ENCODE measurements at regions not wholly inside any gene's neighbourhood (a gene's known extent, or its start where the extent isn't known, plus 50 kb on each side); places are given as distances from the start of the nearest gene placed in this dataset.
"Not testable (repeated sequence)": the region's sequence is repeated elsewhere in the genome, so short reads cannot be mapped to it uniquely, and the experiment has no call there.

- H3K4me3 Mint-ChIP-seq, result no peak overlapping the region
- H3K9me3 Mint-ChIP-seq (ENCODE audit: insufficient read depth), result peaks cover 6% of the 10 kb centered on the region
- H3K36me3 Mint-ChIP-seq (ENCODE audit: low read depth), result no peaks in the 10 kb centered on the region
- ChIA-PET CTCF (interaction anchor here (1.4 to 2.0 kb wide), 2 partner anchors 12 to 219 kb away, joined by 4 to 6 read pairs; no protein-coding TSS in a partner anchor), POLR2A (no interaction called here)
- no peak overlapping the region for H3K27ac Mint-ChIP-seq
- H3K4me1 Mint-ChIP-seq (ENCODE audit: low read depth), result no peaks in the 10 kb centered on the region
- ATAC-seq (no peak), DNase-seq (no peak)
- peaks cover 10% of the 10 kb centered on the region for H3K27me3 Mint-ChIP-seq (ENCODE audit: low read depth)
Measured at GRCh38 chr10:62599161-62599560, 205.4 kb upstream of the ADO start.

DNA sequence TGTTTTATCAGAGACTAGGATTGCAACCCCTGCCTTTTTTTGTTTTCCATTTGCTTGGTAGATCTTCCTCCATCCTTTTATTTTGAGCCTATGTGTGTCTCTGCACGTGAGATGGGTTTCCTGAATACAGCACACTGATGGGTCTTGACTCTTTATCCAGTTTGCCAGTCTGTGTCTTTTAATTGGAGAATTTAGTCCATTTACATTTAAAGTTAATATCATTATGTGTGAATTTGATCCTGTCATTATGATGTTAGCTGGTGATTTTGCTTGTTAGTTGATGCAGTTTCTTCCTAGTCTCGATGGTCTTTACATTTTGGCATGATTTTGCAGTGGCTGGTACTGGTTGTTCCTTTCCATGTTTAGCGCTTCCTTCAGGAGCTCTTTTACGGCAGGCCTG is 198.0 kb upstream of the ADO start:
- CTCF ChIA-PET; H3K4me3 Mint-ChIP-seq; H3K27me3 Mint-ChIP-seq (ENCODE audit: low read depth); H3K4me1 Mint-ChIP-seq (ENCODE audit: low read depth); H3K27ac Mint-ChIP-seq; ATAC-seq; H3K36me3 Mint-ChIP-seq (ENCODE audit: low read depth); DNase-seq; H3K9me3 Mint-ChIP-seq (ENCODE audit: insufficient read depth); POLR2A ChIA-PET: not testable (repeated sequence)

DNA sequence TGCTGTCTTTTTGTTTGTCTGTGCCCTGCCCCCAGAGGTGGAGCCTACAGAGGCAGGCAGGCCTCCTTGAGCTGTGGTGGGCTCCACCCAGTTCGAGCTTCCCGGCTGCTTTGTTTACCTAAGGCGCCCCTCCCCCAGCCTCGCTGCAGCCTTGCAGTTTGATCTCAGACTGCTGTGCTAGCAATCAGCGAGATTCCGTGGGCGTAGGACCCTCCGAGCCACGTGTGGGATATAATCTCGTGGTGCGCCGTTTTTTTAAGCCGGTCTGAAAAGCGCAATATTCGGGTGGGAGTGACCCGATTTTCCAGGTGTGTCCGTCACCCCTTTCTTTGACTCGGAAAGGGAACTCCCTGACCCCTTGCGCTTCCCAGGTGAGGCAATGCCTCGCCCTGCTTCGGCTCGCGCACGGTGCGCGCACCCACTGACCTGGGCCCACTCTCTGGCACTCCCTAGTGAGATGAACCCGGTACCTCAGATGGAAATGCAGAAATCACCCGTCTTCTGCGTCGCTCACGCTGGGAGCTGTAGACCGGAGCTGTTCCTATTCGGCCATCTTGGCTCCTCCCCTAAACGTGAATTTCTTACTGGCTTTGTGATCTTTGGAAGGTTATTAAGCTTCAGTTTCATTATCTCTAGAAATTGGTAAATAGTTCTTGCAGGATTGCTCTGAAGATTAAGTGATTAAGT is 196.2 kb upstream of the ADO start:
- ATAC-seq; H3K9me3 Mint-ChIP-seq (ENCODE audit: insufficient read depth); DNase-seq; H3K4me1 Mint-ChIP-seq (ENCODE audit: low read depth); H3K36me3 Mint-ChIP-seq (ENCODE audit: low read depth); H3K4me3 Mint-ChIP-seq; POLR2A ChIA-PET; H3K27me3 Mint-ChIP-seq (ENCODE audit: low read depth); H3K27ac Mint-ChIP-seq: not testable (repeated sequence)
- CTCF ChIA-PET, result interaction anchor here (1.3 to 5.8 kb wide), 4 partner anchors 12 to 550 kb away, joined by 3 to 98 read pairs (median 18); partner anchors contain the start of gene EGR2

DNA sequence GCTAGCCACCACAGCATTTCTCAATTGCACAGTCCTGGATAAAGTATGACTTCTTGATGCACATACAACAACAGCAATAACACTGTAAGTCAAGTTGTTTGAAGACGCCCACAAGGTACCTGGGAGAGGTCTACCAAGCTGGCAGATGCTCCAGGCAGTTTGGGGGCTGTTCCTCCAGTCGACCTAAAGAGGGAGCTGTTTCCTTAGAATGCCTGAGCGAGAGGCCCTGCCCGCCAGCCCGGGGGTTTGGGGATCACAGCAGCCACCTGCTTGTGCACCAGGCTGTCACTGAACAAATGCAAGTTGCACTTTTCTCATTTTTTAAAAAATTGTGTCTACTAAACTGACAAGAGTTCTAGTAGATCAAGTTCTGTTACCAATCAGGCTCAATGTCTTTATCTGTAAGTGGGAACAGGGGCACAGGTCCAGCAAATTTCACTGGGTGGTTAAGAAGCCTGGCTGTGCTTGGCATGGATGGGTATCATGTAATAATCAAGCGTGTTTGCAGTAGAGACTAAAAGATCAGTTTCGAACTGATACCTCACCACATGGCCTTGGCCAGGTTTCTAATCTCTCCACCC is 193.8 kb upstream of the ADO start:
- Mint-ChIP-seq H3K9me3 (ENCODE audit: insufficient read depth) (no peaks in the 10 kb centered on the region), H3K27me3 (ENCODE audit: low read depth) (no peaks in the 10 kb centered on the region), H3K27ac (no peak overlapping the region), H3K4me1 (ENCODE audit: low read depth) (peaks cover 10% of the 10 kb centered on the region), H3K4me3 (no peak overlapping the region), H3K36me3 (ENCODE audit: low read depth) (no peaks in the 10 kb centered on the region)
- CTCF ChIA-PET, result interaction anchor here (0.7 to 5.8 kb wide), 38 partner anchors 8 to 556 kb away, joined by 3 to 98 read pairs (median 4); partner anchors contain the start of gene EGR2
- DNase-seq (peak; percentile 77), ATAC-seq (peak; percentile 90)
- POLR2A ChIA-PET, result interaction anchor here (1.0 to 1.1 kb wide), 2 partner anchors 200 to 207 kb away, joined by 3 to 6 read pairs; no protein-coding TSS in a partner anchor

DNA sequence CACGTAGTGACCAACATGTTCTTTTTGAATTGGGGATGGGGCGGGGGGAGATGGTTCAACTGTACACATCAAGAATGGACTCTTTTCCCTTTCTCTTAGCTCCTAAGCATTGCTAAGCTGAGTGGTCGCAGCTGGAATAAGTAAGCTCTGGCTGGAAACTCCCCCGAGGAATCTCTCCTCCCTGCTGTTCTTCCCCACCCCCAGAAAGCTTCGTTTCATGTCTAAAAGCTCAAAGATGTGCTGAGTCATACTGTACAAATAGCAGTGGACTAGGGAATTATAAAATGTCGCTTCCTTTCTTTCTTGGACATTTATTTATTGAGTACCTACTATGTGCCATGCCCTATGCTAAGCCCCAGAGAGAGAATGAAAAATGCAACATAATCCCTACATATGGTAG is 191.1 kb upstream of the ADO start:
- POLR2A ChIA-PET, result no interaction called here
- H3K27ac Mint-ChIP-seq, result no peak overlapping the region
- peaks cover 2% of the 10 kb centered on the region for H3K27me3 Mint-ChIP-seq (ENCODE audit: low read depth)

DNA sequence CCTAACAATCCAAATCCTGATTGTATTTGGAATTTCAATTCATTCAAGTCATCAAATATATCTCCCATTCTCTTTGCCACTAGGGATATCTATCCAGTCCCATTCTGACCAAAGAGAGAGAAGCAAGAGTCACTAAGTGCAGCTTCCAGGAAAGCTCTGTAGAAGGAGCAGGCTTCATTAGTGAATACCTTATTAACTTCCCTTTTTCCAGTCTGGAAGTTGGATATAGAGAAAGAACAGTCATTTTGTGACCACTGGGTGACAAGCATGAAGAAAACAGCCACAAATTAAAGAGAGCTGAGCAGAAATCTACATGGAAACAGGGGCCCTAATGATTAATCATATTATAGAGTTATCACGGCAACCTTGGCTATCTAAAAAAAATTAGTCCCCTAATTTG is 190.7 kb upstream of the ADO start:
- Mint-ChIP-seq H3K9me3 (ENCODE audit: insufficient read depth) (no peaks in the 10 kb centered on the region), H3K27ac (no peak overlapping the region), H3K27me3 (ENCODE audit: low read depth) (peaks cover 2% of the 10 kb centered on the region), H3K36me3 (ENCODE audit: low read depth) (no peaks in the 10 kb centered on the region), H3K4me3 (no peak overlapping the region), H3K4me1 (ENCODE audit: low read depth) (peaks cover 19% of the 10 kb centered on the region)
- ChIA-PET POLR2A (no interaction called here), CTCF (interaction anchor here (0.8 to 5.8 kb wide), 8 partner anchors 22 to 470 kb away, joined by 3 to 98 read pairs (median 4); partner anchors contain the start of gene EGR2)
- DNase-seq, result no peak
- no peak for ATAC-seq

More for the DNA sequence above, 191.1 kb upstream of the ADO start:
- Mint-ChIP-seq H3K36me3 (ENCODE audit: low read depth) (no peaks in the 10 kb centered on the region), H3K4me3 (no peak overlapping the region), H3K4me1 (ENCODE audit: low read depth) (peaks cover 14% of the 10 kb centered on the region), H3K9me3 (ENCODE audit: insufficient read depth) (no peaks in the 10 kb centered on the region)
- CTCF ChIA-PET, result interaction anchor here (0.7 to 5.8 kb wide), 7 partner anchors 17 to 470 kb away, joined by 3 to 98 read pairs (median 8); partner anchors contain the start of gene EGR2
- no peak for ATAC-seq
- DNase-seq, result no peak

DNA sequence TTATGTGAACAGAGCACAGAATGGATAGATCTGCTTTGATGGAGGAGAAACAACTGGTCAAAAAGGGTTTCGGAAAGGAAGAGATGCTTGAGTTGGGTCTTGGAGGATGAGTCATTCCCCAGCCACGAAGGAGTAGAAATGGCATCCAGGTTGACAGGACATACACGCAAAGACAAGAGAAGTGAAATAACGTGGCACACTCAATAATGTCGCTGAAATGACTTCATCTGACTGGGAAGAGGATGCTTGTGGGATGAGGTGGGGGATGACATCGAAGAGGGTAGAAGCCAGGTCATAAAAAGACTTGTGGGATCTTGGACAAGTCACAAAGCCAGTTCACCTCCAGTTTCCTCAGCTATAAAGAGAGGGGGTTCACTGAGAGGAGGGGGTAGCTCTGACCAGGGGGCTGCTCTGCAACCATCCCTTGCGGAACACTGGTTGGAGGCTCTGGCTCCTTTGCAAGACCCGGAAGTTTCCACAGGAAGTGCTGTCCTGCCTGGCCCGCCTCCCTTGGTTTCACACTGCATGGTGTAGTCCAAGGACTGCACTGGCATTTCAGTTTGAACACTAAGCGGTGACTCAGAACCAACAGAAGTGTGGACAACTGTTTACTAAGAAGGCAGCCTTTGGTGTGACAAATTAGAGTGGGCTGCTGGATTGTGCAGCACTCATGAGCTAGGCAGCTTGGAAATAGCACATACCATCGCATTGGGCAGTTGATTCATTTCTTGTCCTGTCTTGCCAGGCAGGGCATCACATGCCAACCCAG is 189.9 kb upstream of the ADO start:
- POLR2A ChIA-PET, result no interaction called here

GRCh38 chr10:62616885-62617590 is 187.5 kb upstream of the ADO start:
- Mint-ChIP-seq H3K36me3 (ENCODE audit: low read depth) (no peaks in the 10 kb centered on the region), H3K4me1 (ENCODE audit: low read depth) (peaks cover 34% of the 10 kb centered on the region), H3K4me3 (no peak overlapping the region), H3K27ac (peak overlapping the region; percentile 31), H3K27me3 (ENCODE audit: low read depth) (peaks cover 2% of the 10 kb centered on the region), H3K9me3 (ENCODE audit: insufficient read depth) (no peaks in the 10 kb centered on the region)
- ChIA-PET CTCF (interaction anchor here (0.7 to 1.6 kb wide), 4 partner anchors 20 to 201 kb away, joined by 3 to 6 read pairs (median 3); no protein-coding TSS in a partner anchor), POLR2A (interaction anchor here (0.6 to 0.9 kb wide), 2 partner anchors 149 to 516 kb away, joined by 3 read pairs; partner anchors contain the start of gene NRBF2)
- DNase-seq, result no peak
- ATAC-seq, result no peak

More for the DNA sequence above, 189.9 kb upstream of the ADO start:
- peak overlapping the region; percentile 3 for H3K27ac Mint-ChIP-seq
- no peak overlapping the region for H3K4me3 Mint-ChIP-seq
- H3K4me1 Mint-ChIP-seq (ENCODE audit: low read depth), result peaks cover 24% of the 10 kb centered on the region
- DNase-seq (peak; percentile 35), ATAC-seq (peak; percentile 27)
- H3K9me3 Mint-ChIP-seq (ENCODE audit: insufficient read depth), result no peaks in the 10 kb centered on the region
- CTCF ChIA-PET, result interaction anchor here (0.8 to 3.8 kb wide), 10 partner anchors 22 to 543 kb away, joined by 3 to 21 read pairs (median 3); no protein-coding TSS in a partner anchor
- peaks cover 2% of the 10 kb centered on the region for H3K27me3 Mint-ChIP-seq (ENCODE audit: low read depth)
- H3K36me3 Mint-ChIP-seq (ENCODE audit: low read depth), result no peaks in the 10 kb centered on the region

DNA sequence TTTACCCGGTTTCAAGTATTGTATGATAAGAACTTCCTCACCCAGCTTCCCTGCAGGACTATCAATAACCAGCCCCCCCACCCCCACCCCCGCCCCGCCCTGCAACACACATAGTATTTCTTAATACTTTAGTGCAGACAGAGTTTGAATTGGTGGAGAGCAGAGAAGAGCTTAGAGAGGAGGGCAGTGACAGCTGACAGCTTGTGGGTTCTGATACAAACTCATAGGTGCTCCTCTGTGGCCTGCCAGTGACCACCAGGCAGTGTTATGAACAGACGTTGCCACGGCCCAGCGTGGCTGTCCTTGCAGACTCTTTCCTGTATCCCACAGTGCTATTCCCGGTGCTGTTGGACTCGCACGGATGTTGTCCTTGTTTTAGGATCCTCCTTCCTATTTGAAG is 186.9 kb upstream of the ADO start:
- Mint-ChIP-seq H3K4me3 (no peak overlapping the region), H3K36me3 (ENCODE audit: low read depth) (no peaks in the 10 kb centered on the region), H3K27ac (no peak overlapping the region), H3K4me1 (ENCODE audit: low read depth) (peaks cover 34% of the 10 kb centered on the region), H3K27me3 (ENCODE audit: low read depth) (peaks cover 2% of the 10 kb centered on the region), H3K9me3 (ENCODE audit: insufficient read depth) (no peaks in the 10 kb centered on the region)
- ChIA-PET POLR2A (interaction anchor here (0.6 to 0.9 kb wide), 2 partner anchors 148 to 516 kb away, joined by 3 read pairs; partner anchors contain the start of gene NRBF2), CTCF (interaction anchor here (1.0 to 2.7 kb wide), 4 partner anchors 20 to 200 kb away, joined by 3 to 12 read pairs (median 4); no protein-coding TSS in a partner anchor)
- no peak for DNase-seq
- no peak for ATAC-seq

- Mint-ChIP-seq H3K9me3 (ENCODE audit: insufficient read depth) (no peaks in the 10 kb centered on the region), H3K27me3 (ENCODE audit: low read depth) (peaks cover 2% of the 10 kb centered on the region), H3K36me3 (ENCODE audit: low read depth) (no peaks in the 10 kb centered on the region), H3K4me1 (ENCODE audit: low read depth) (peaks cover 34% of the 10 kb centered on the region), H3K27ac (no peak overlapping the region), H3K4me3 (no peak overlapping the region)
- no peak for DNase-seq
- CTCF ChIA-PET, result interaction anchor here (1.0 to 2.7 kb wide), 5 partner anchors 19 to 200 kb away, joined by 3 to 12 read pairs (median 6); no protein-coding TSS in a partner anchor
- POLR2A ChIA-PET, result no interaction called here
- ATAC-seq, result no peak
Measured at GRCh38 chr10:62618054-62618453, 186.5 kb upstream of the ADO start.

All from activated CD8-positive, alpha-beta T cell treated with anti-CD3 and anti-CD28 coated beads, Interleukin-2, amount 10 ng/mL, durations not matched to agents 7 days and 5 days (primary cell).